ENCODE measurements at regions not wholly inside any gene's neighbourhood (a gene's known extent, or its start where the extent isn't known, plus 50 kb on each side); places are given as distances from the start of the nearest gene placed in this dataset.

- TF ChIP-seq POLR2A (IDR thresholded peaks at IDR 0.05) (no peak), CTCF (IDR thresholded peaks at IDR 0.05) (no peak), EP300 (IDR thresholded peaks at IDR 0.05) (no peak)
Observed at GRCh38 chrY:8794561-8794960, 542.7 kb upstream of the TSPY4 start.

Data from tibial nerve (tissue), 4 donors.